GM23248 (cell line): ENCODE measurements at regions not wholly inside any gene's neighbourhood (a gene's known extent, or its start where the extent isn't known, plus 50 kb on each side); places are given as distances from the start of the nearest gene placed in this dataset.
"Not testable (repeated sequence)": the region's sequence is repeated elsewhere in the genome, so short reads cannot be mapped to it uniquely, and the experiment has no call there.

Source experiments
- DNase-seq: peaks from one replicate; pipeline ENCODE4 v3.0.0-alpha.2; 2015
- H2AFZ ChIP-seq: fragments of 200-600 bp; sonication (generic); 2 replicates; pipeline ENCODE4 v1.6.1; 2016; ENCODE audit warnings: antibody characterized with exemption
- H3F3A ChIP-seq: fragments of 200-600 bp; sonication (generic); 2 replicates; pipeline ENCODE4 v1.6.1; 2016; ENCODE audit warnings: mild to moderate bottlenecking, antibody characterized with exemption, mixed run types; ENCODE audit not compliant: insufficient read depth
- H3K27ac ChIP-seq: fragments of 200-600 bp; sonication (generic); 2 replicates; pipeline ENCODE4 v1.5.1; 2016; ENCODE audit warnings: mild to moderate bottlenecking
- H3K27me3 ChIP-seq: fragments of 200-600 bp; sonication (generic); replicated peaks from 2 replicates; pipeline ENCODE4 v1.6.1; 2016; ENCODE audit warnings: mild to moderate bottlenecking; ENCODE audit not compliant: insufficient read depth
- H3K36me3 ChIP-seq: fragments of 200-600 bp; sonication (generic); 2 replicates; pipeline ENCODE4 v1.6.1; 2016; ENCODE audit warnings: low read depth, mild to moderate bottlenecking
- H3K4me1 ChIP-seq: fragments of 200-600 bp; sonication (generic); 2 replicates; pipeline ENCODE4 v1.6.1; 2016; ENCODE audit warnings: mild to moderate bottlenecking; ENCODE audit not compliant: insufficient read depth
- H3K4me2 ChIP-seq: fragments of 200-600 bp; sonication (generic); one replicate; pipeline ENCODE4 v1.6.1; 2016; ENCODE audit warnings: mild to moderate bottlenecking; ENCODE audit not compliant: unreplicated experiment
- H3K4me3 ChIP-seq: fragments of 200-600 bp; sonication (generic); 2 replicates; pipeline ENCODE4 v1.5.1; 2016; ENCODE audit warnings: mild to moderate bottlenecking
- H3K79me2 ChIP-seq: fragments of 200-600 bp; sonication (generic); 2 replicates; pipeline ENCODE4 v1.6.1; 2016; ENCODE audit warnings: mild to moderate bottlenecking; ENCODE audit not compliant: insufficient read depth
- H3K9ac ChIP-seq: fragments of 200-600 bp; sonication (generic); 2 replicates; pipeline ENCODE4 v1.6.1; 2016; ENCODE audit warnings: mild to moderate bottlenecking
- H3K9me2 ChIP-seq: fragments of 200-600 bp; sonication (generic); 2 replicates; pipeline ENCODE4 v1.6.1; 2016; ENCODE audit warnings: mixed run types, mild to moderate bottlenecking, moderate library complexity; ENCODE audit not compliant: insufficient read depth
- H3K9me3 ChIP-seq: fragments of 200-600 bp; sonication (generic); one replicate; pipeline ENCODE4 v1.6.1; 2017; ENCODE audit warnings: low read depth
- H4K20me1 ChIP-seq: fragments of 200-600 bp; sonication (generic); 2 replicates; pipeline ENCODE4 v1.6.0; 2016; ENCODE audit not compliant: insufficient read depth
- EZH2 ChIP-seq: fragments of 200-600 bp; sonication (generic); IDR thresholded peaks from 2 replicates; pipeline ENCODE4 v1.6.1; 2018; ENCODE audit warnings: antibody characterized with exemption, mild to moderate bottlenecking; ENCODE audit not compliant: insufficient read depth, poor library complexity, severe bottlenecking
- EZH2phosphoT487 ChIP-seq: fragments of 200-600 bp; sonication (generic); IDR thresholded peaks from 2 replicates; pipeline ENCODE4 v1.6.1; 2018; ENCODE audit warnings: antibody characterized with exemption, moderate library complexity, mild to moderate bottlenecking, low read depth; ENCODE audit not compliant: insufficient read depth
- WGBS, 2 experiments: methylation state at CpG; one replicate each; pipeline ENCODE4 v1.1.6; 2015 to 2017; ENCODE audit warnings: low lambda C conversion rate in 2 of 2, low coverage in 1 of 2; ENCODE audit errors: missing lambda C conversion rate in 2 of 2; 5-methylcytosine and 5-hydroxymethylcytosine counted together
- in situ Hi-C: fragments of 300-500 bp; cut with MboI; formaldehyde crosslinking; loops from 2 replicates; pipeline ENCODE4 v1.15.0; 2020

DNA sequence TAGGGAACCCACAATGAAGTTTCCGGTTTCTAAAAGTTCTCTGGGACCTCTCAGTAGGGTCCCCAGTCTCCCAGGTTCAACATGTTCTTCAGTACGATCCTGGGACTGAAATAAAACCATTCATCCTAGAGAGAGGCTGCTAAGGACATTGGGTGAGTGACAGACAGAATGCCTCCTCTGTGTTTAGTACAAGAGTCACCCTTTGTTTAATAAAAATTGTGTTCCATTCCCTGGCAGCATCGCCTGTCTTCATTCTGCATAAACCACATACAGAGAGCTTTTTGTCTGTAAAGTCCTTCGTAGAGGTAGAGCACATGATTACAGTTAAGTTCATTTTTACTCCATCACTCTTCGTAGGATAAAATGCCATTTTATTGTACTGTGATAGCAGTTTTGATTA lies 95.3 kb upstream of the GPR12 start:
- no peaks in the 10 kb centered on the region for H4K20me1 ChIP-seq
- in situ Hi-C loops = no loop called here
- H3K79me2 ChIP-seq = no peaks in the 10 kb centered on the region
- H3K27ac ChIP-seq = no peak overlapping the region
- H3F3A ChIP-seq = no peaks in the 10 kb centered on the region
- 25 to 28% methylated on average over 5 of the region's 5 CpGs for WGBS, 2 experiments
- H3K9ac ChIP-seq = no peak overlapping the region
- H2AFZ ChIP-seq = no peak overlapping the region
- H3K4me1 ChIP-seq = no peaks in the 10 kb centered on the region
- no peak overlapping the region for H3K4me2 ChIP-seq
- no peak for DNase-seq
- H3K9me3 ChIP-seq = no peaks in the 10 kb centered on the region
- peaks cover 5% of the 10 kb centered on the region for H3K27me3 ChIP-seq
- H3K9me2 ChIP-seq = no peaks in the 10 kb centered on the region
- no peak for TF ChIP-seq EZH2
- TF ChIP-seq EZH2phosphoT487 = no peak
- H3K36me3 ChIP-seq = no peaks in the 10 kb centered on the region
- H3K4me3 ChIP-seq = no peak overlapping the region

GRCh38 chr13:26855071-26855470 lies 94.5 kb upstream of the GPR12 start:
- 0 to 2% methylated on average over 3 of the region's 3 CpGs for WGBS, 2 experiments
- no peaks in the 10 kb centered on the region for H3F3A ChIP-seq

DNA sequence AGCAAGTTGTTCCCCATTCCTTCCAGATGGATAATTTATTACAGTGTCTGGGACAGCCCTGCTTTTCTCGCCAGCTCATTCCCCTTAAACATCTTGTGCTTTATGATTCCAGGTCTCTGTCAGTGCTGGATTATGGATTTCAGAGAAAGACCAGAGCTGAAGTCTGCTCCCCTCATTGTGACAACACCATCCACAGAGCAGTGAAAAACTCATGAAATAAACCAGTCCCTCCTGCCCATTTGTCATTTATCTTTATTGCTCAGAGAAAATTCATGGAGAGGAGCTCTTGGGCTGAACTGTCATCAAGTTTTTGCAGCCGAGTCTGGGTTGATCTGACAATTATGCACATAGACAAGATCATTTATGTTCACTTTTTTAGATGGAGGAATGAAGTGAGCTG lies 92.7 kb upstream of the GPR12 start:
- TF ChIP-seq EZH2phosphoT487 (no peak), EZH2 (no peak)
- H3K27me3 ChIP-seq = peaks cover 5% of the 10 kb centered on the region
- H3F3A ChIP-seq = no peaks in the 10 kb centered on the region
- in situ Hi-C loops = no loop called here
- 0 to 3% methylated on average over 2 of the region's 2 CpGs for WGBS, 2 experiments
- H3K4me3 ChIP-seq = no peak overlapping the region
- no peak for DNase-seq
- no peaks in the 10 kb centered on the region for H3K9me2 ChIP-seq
- no peaks in the 10 kb centered on the region for H4K20me1 ChIP-seq
- H3K9me3 ChIP-seq = no peaks in the 10 kb centered on the region
- H3K4me2 ChIP-seq = no peak overlapping the region
- H3K27ac ChIP-seq = no peak overlapping the region
- no peak overlapping the region for H2AFZ ChIP-seq
- H3K79me2 ChIP-seq = no peaks in the 10 kb centered on the region
- H3K9ac ChIP-seq = no peak overlapping the region
- no peaks in the 10 kb centered on the region for H3K36me3 ChIP-seq
- H3K4me1 ChIP-seq = no peaks in the 10 kb centered on the region

More at GRCh38 chr13:26855071-26855470, 94.5 kb upstream of the GPR12 start:
- Histone ChIP-seq H3K9me3 (no peaks in the 10 kb centered on the region), H3K27ac (no peak overlapping the region), H3K27me3 (peaks cover 5% of the 10 kb centered on the region), H2AFZ (no peak overlapping the region), H3K79me2 (no peaks in the 10 kb centered on the region), H3K9ac (no peak overlapping the region), H3K4me2 (no peak overlapping the region), H3K9me2 (no peaks in the 10 kb centered on the region), H3K36me3 (no peaks in the 10 kb centered on the region), H4K20me1 (no peaks in the 10 kb centered on the region), H3K4me3 (no peak overlapping the region), H3K4me1 (no peaks in the 10 kb centered on the region)
- DNase-seq = no peak
- no peak for TF ChIP-seq EZH2phosphoT487
- TF ChIP-seq EZH2 = no peak
- in situ Hi-C loops = no loop called here

DNA sequence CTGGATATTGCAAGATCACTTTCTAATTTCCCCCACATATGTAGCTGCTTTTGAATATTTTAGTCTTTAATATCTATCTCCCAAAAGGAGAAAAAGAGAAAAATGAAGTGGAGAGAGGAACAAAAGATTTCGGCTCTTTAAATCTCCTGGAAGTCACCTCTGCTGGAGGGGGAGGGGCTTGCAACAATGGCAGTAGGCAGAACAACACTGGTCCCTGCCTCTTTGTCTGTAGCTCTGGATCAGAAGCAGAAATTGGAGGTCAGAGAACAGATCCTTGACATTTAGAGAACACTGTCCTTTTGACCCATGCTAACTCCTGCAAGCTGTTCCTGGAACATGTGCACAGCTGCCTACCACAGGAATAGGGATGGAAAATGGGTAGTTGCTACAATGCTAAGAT lies 86.7 kb upstream of the GPR12 start:
- in situ Hi-C loops = no loop called here
- H3F3A ChIP-seq = no peaks in the 10 kb centered on the region

GRCh38 chr13:26845063-26845462 lies 84.5 kb upstream of the GPR12 start:
- in situ Hi-C loops, H3K27ac ChIP-seq, H3K9me3 ChIP-seq, H3K9me2 ChIP-seq, H3K9ac ChIP-seq, H2AFZ ChIP-seq, H3K79me2 ChIP-seq, H3K4me2 ChIP-seq, H3K36me3 ChIP-seq, H3K4me3 ChIP-seq, H3K4me1 ChIP-seq, H3K27me3 ChIP-seq, DNase-seq, H4K20me1 ChIP-seq, H3F3A ChIP-seq: not testable (repeated sequence)
- WGBS, 2 experiments = 69 to 70% methylated on average over 7 of the region's 7 CpGs

More for the DNA sequence above, 86.7 kb upstream of the GPR12 start:
- Histone ChIP-seq H3K79me2 (no peaks in the 10 kb centered on the region), H3K27ac (no peak overlapping the region), H3K9me2 (no peaks in the 10 kb centered on the region), H3K4me3 (no peak overlapping the region), H3K4me2 (no peak overlapping the region), H2AFZ (no peak overlapping the region), H3K9me3 (no peaks in the 10 kb centered on the region), H3K4me1 (no peaks in the 10 kb centered on the region), H4K20me1 (no peaks in the 10 kb centered on the region), H3K27me3 (0 out of 2 replicates have a peak, but pooled peaks cover 3% of the 10 kb centered on the region), H3K36me3 (no peaks in the 10 kb centered on the region), H3K9ac (no peak overlapping the region)
- DNase-seq = no peak
- no peak for TF ChIP-seq EZH2
- no peak for TF ChIP-seq EZH2phosphoT487
- WGBS, 2 experiments = 45 to 46% methylated on average over 1 of the region's 1 CpG
